ENCODE measurements at regions not wholly inside any gene's neighbourhood (a gene's known extent, or its start where the extent isn't known, plus 50 kb on each side); places are given as distances from the start of the nearest gene placed in this dataset.

- DNase-seq, result no peak
These were observed 463.3 kb upstream of the CELF4 start for GRCh38 chr18:38028946-38029345.

GRCh38 chr18:38025433-38026038 is 459.9 kb upstream of the CELF4 start:
- no peak for DNase-seq

- DNase-seq, result no peak
These were observed 458.3 kb upstream of the CELF4 start for GRCh38 chr18:38023871-38024270.

GRCh38 chr18:38022234-38022633 is 456.6 kb upstream of the CELF4 start:
- no peak for DNase-seq

- DNase-seq, result no peak
These were observed 453.7 kb upstream of the CELF4 start for GRCh38 chr18:38019292-38019691.

- DNase-seq, result no peak
These were observed 445.6 kb upstream of the CELF4 start for GRCh38 chr18:38010971-38011857.

- DNase-seq, result no peak
These were observed 444.4 kb upstream of the CELF4 start for GRCh38 chr18:38010037-38010436.

- no peak for DNase-seq
These were observed 443.7 kb upstream of the CELF4 start for GRCh38 chr18:38009320-38009719.

GRCh38 chr18:38007676-38008330 is 442.2 kb upstream of the CELF4 start:
- no peak for DNase-seq

GRCh38 chr18:38007026-38007425 is 441.4 kb upstream of the CELF4 start:
- no peak for DNase-seq

- no peak for DNase-seq
These were observed 440.9 kb upstream of the CELF4 start for GRCh38 chr18:38006541-38006940.

- DNase-seq, result no peak
These were observed 432.1 kb upstream of the CELF4 start for GRCh38 chr18:37997695-37998094.

- DNase-seq, result no peak
These were observed 422.3 kb upstream of the CELF4 start for GRCh38 chr18:37987901-37988300.

- DNase-seq, result no peak
These were observed 421.1 kb upstream of the CELF4 start for GRCh38 chr18:37986665-37987064.

- no peak for DNase-seq
These were observed 419.5 kb upstream of the CELF4 start for GRCh38 chr18:37985126-37985525.

- DNase-seq, result no peak
These were observed 415.0 kb upstream of the CELF4 start for GRCh38 chr18:37980556-37980955.

- no peak for DNase-seq
These were observed 409.8 kb upstream of the CELF4 start for GRCh38 chr18:37975446-37975845.

- no peak for DNase-seq
These were observed 401.7 kb upstream of the CELF4 start for GRCh38 chr18:37967261-37967660.

- no peak for DNase-seq
These were observed 400.0 kb upstream of the CELF4 start for GRCh38 chr18:37965572-37965970.

- no peak for DNase-seq
These were observed 399.4 kb upstream of the CELF4 start for GRCh38 chr18:37964885-37965571.

- DNase-seq, result no peak
These were observed 398.2 kb upstream of the CELF4 start for GRCh38 chr18:37963837-37964236.

GRCh38 chr18:37962316-37962966 is 396.8 kb upstream of the CELF4 start:
- no peak for DNase-seq
